IPS DF 6.9 (cell line): ENCODE measurements at regions not wholly inside any gene's neighbourhood (a gene's known extent, or its start where the extent isn't known, plus 50 kb on each side); places are given as distances from the start of the nearest gene placed in this dataset.
"Not testable (repeated sequence)": the region's sequence is repeated elsewhere in the genome, so short reads cannot be mapped to it uniquely, and the experiment has no call there.

Experiments
- DNase-seq: peaks from one replicate; pipeline ENCODE4 v3.0.0-alpha.2; 2013; ENCODE audit warnings: low read depth, low spot score
- H3K27ac ChIP-seq: one replicate; pipeline ENCODE4 v1.5.1; 2013; ENCODE audit warnings: low read length, control low read depth
- H3K27me3 ChIP-seq: 2 replicates; pipeline ENCODE4 v1.6.1; 2013; ENCODE audit warnings: mild to moderate bottlenecking, low read length; ENCODE audit not compliant: control insufficient read depth, insufficient read depth
- H3K36me3 ChIP-seq: 2 replicates; pipeline ENCODE4 v1.6.1; 2013; ENCODE audit warnings: low read length; ENCODE audit not compliant: control insufficient read depth, insufficient read depth
- H3K4me1 ChIP-seq: 2 replicates; pipeline ENCODE4 v1.6.1; 2013; ENCODE audit warnings: low read length; ENCODE audit not compliant: control insufficient read depth, insufficient read depth
- H3K4me3 ChIP-seq: 2 replicates; pipeline ENCODE4 v1.5.1; 2013; ENCODE audit warnings: mild to moderate bottlenecking, low read length
- H3K9me3 ChIP-seq: 2 replicates; pipeline ENCODE4 v1.6.1; 2013; ENCODE audit warnings: low read length, inconsistent platforms; ENCODE audit not compliant: control insufficient read depth, insufficient read depth
- WGBS: extraction: QIAGEN DNeasy Blood & Tissue Kit; methylation state at CpG from one replicate; pipeline ENCODE4 v1.1.7; 2013; ENCODE audit warnings: mixed read lengths, missing lambda C conversion rate; ENCODE audit not compliant: insufficient read length, insufficient coverage; 5-methylcytosine and 5-hydroxymethylcytosine counted together

DNA sequence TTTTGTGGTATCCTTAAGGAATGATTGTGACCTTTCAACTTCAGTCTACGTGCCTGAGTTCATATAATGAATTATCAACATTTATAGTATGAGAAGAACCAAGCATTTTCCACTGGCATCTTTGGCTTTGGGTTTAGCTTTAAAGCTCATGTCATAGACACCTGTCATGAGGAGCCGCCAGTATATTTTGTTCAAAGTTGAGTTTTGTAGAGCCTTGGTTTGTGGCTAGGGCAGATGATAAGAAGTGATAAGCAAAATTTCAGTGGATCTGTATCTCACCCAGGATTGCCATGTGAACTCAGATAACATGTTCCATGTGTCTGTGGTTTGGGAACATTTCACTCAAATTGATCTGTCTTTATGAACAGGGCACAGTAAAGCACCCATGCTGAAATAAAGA is 873.2 kb downstream of the STPG2 start:
- Histone ChIP-seq H3K4me1 (no peaks in the 10 kb centered on the region), H3K36me3 (no peaks in the 10 kb centered on the region), H3K27me3 (no peaks in the 10 kb centered on the region), H3K27ac (no peak overlapping the region), H3K4me3 (no peak overlapping the region), H3K9me3 (no peaks in the 10 kb centered on the region)
- no peak for DNase-seq
- no CpG with 5 or more reads among the region's 2 CpGs for WGBS

DNA sequence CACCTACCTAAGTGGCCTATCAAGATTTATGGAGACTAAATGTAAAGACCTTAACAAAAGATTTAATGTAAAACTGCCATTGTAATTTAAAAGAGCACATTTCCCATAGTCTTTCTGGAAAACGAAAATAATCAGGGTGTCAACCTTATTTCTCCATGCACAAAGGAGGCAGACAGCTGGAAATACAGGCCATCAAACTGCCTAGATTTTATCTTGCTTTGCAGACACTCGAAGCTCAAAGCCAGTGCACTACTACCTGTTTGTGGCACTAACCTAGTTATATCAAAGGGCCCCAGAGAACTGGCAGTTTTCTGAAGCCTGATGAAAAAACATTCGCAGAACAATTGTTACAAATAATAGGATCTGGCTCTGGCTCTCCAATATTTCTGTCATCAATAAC is 863.9 kb downstream of the STPG2 start:
- DNase-seq = no peak
- Histone ChIP-seq H3K4me1 (no peaks in the 10 kb centered on the region), H3K27ac (no peak overlapping the region), H3K36me3 (no peaks in the 10 kb centered on the region), H3K27me3 (no peaks in the 10 kb centered on the region), H3K4me3 (no peak overlapping the region), H3K9me3 (no peaks in the 10 kb centered on the region)
- no CpG with 5 or more reads among the region's 3 CpGs for WGBS

DNA sequence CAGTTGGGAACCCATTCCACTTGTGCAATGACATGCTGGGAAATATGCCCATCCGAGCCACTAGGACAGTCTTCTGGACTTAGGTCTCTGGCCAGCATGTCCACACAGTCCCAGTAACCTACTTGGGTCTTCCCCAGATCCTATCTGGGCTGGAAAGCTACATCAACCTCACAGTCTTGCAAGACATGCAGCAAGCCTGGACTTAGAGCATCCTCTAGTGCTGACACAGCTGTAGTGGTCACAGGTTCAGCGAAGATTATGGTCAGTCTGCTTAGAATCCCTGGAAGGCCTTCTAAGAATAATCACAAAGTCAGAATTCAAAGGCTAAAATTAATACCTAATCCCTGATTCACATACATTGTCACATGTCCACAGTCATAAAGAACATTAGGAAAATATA is 842.7 kb downstream of the STPG2 start:
- no peak for DNase-seq
- H3K4me3 ChIP-seq = no peak overlapping the region
- no CpG with 5 or more reads among the region's 2 CpGs for WGBS

DNA sequence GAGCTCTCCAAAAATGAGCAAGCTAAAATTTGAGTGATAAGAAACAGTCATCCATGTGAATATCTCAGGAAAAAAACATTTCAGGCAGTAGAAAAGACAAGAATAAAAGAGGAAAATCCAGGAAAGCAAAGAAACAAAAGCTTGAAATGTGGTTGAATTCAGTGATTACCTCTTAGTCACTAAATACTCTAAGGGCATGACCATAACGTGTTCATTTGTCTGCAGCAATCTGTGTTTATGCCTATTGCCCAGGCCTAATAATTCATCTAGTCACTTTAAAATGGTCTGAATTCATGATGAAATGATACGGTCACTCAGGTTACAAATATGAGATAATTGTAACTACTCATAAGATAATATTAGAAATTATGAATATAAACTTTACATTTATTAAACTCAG is 837.9 kb downstream of the STPG2 start:
- no CpG with 5 or more reads among the region's 2 CpGs for WGBS
- Histone ChIP-seq H3K36me3 (no peaks in the 10 kb centered on the region), H3K4me1 (no peaks in the 10 kb centered on the region), H3K4me3 (no peak overlapping the region), H3K27me3 (no peaks in the 10 kb centered on the region), H3K27ac (no peak overlapping the region), H3K9me3 (no peaks in the 10 kb centered on the region)
- DNase-seq = no peak

More for the DNA sequence above, 842.7 kb downstream of the STPG2 start:
- Histone ChIP-seq H3K36me3 (no peaks in the 10 kb centered on the region), H3K27ac (no peak overlapping the region), H3K4me1 (no peaks in the 10 kb centered on the region), H3K9me3 (no peaks in the 10 kb centered on the region), H3K27me3 (no peaks in the 10 kb centered on the region)

DNA sequence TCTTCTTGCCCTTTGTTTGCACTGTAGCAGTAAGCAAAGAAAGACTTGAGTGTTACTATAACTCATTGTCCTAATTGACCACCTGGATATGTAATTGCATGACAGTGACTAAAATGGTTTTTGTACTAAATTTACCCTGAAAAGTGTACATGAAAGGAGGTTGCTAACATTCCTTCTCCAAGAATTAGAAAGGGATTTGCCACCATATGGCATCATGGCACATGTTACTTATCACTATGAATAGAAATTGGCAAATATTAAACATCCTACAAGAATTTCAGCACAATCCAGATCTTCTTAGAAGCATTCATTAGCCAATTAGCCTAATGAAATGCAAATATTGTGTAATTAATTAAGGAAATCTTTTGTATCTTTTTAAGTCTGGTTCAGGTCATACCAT is 834.2 kb downstream of the STPG2 start:
- no peak overlapping the region for H3K4me3 ChIP-seq
- H3K27me3 ChIP-seq = no peaks in the 10 kb centered on the region
- H3K36me3 ChIP-seq = no peaks in the 10 kb centered on the region
- H3K27ac ChIP-seq = no peak overlapping the region
- DNase-seq = no peak
- no peaks in the 10 kb centered on the region for H3K4me1 ChIP-seq
- no peaks in the 10 kb centered on the region for H3K9me3 ChIP-seq

DNA sequence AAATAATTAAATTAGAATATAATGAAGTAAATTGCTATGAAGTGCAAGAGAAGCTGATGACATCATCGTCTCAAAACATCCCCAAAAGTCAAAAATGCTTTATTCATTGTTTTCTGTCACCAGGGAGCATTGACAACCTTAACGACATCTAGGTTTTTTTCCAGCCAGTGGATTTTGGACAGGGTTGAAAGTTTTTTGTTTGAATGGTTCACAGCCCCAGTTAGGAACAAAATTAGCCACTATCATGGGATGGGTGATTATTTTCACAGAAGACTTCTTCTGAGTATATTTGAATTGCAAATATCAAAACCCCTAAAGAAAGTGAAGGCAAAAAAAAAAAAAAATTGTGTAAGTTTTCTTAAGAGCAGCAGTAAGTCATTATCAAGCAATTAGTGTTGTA is 826.1 kb downstream of the STPG2 start:
- Histone ChIP-seq H3K9me3 (no peaks in the 10 kb centered on the region), H3K27me3 (no peaks in the 10 kb centered on the region), H3K27ac (no peak overlapping the region), H3K4me3 (no peak overlapping the region), H3K4me1 (no peaks in the 10 kb centered on the region), H3K36me3 (no peaks in the 10 kb centered on the region)
- WGBS = no CpG with 5 or more reads among the region's 2 CpGs
- no peak for DNase-seq

DNA sequence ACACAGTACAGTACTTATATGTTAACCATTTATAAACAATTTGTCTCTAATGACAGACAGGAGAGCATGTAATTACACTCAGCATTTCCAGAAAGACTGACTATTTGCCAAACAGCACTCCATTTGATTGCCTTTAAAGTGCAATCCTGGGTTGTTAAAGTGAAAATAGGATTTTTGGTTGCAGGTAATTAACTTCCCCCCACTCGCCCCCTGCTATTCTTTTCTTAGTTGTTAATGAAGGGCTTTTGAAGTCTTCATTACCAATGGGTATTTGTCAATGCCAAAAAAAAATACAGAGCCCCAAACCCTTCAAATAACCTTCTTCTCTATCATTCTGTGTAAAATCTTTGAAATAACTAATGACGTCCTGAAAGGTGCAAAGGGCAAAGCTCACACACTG is 825.6 kb downstream of the STPG2 start:
- Histone ChIP-seq H3K4me3 (no peak overlapping the region), H3K9me3 (no peaks in the 10 kb centered on the region), H3K36me3 (no peaks in the 10 kb centered on the region), H3K27me3 (no peaks in the 10 kb centered on the region), H3K27ac (no peak overlapping the region), H3K4me1 (no peaks in the 10 kb centered on the region)
- WGBS = no CpG with 5 or more reads among the region's 2 CpGs
- no peak for DNase-seq

DNA sequence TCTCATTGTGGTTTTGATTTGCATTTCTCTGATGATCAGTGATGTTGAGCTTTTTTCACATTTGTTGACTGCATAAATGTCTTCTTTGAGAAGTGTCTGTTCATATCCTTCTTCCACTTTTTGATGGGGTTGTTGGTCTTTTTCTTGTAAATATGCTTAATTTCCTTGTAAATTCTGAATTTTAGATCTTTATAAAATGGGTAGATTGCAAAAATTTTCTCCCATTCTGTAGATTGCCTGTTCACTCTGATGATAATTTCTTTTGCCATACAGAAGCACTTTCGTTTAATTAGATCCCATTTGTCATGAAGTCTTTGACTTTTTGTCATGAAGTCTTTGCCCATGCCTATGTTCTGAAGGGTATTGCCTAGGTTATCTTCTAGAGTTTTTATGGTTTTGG is 817.5 kb downstream of the STPG2 start:
- H3K36me3 ChIP-seq, DNase-seq, H3K9me3 ChIP-seq, H3K27ac ChIP-seq, H3K4me1 ChIP-seq, H3K27me3 ChIP-seq, H3K4me3 ChIP-seq: not testable (repeated sequence)
- WGBS = no CpG with 5 or more reads among the region's 1 CpG

DNA sequence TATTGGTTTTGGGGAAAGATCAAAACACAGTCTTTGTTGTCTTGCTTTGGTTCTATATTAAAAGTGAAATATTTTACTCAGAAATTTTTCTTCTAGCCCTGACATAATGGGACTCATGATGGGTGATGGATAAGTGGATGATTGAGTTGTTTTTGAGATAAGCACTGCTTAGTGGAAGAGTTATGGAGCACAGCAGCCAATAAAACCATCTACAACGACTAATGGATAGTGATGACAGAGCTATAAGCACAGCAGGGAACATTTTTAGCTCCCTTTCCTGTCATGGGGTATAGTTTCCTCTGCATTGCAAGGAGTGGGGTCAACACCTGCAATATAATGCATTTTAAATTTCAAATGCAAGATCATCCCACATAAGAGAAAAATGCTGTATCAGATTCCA is 812.4 kb downstream of the STPG2 start:
- Histone ChIP-seq H3K9me3 (no peaks in the 10 kb centered on the region), H3K4me1 (peaks cover 1% of the 10 kb centered on the region; the same call in 1 of the 2 replicates), H3K27ac (no peak overlapping the region), H3K27me3 (no peaks in the 10 kb centered on the region), H3K36me3 (no peaks in the 10 kb centered on the region), H3K4me3 (no peak overlapping the region)
- no CpG with 5 or more reads among the region's 1 CpG for WGBS
- no peak for DNase-seq

DNA sequence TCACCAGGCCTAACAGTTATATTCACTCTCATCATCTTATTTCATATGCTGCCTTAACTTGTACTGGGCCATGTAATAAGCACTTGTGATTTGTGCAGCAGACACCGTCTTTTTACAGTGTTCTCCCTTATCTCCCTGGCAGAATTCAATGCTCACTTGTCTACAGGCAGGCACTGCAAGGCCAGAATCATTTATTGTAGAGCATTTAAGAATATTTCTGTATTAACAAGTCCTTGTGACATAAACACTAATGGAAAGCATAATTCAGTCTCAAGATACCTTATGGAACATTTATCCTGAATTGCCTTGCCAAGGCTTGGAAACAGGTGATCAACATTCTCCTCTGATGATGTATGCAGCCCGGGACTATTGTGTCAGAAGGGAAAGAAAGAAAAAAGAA is 808.9 kb downstream of the STPG2 start:
- no peak for DNase-seq
- H3K4me1 ChIP-seq = no peaks in the 10 kb centered on the region
- H3K27ac ChIP-seq = no peak overlapping the region
- no peak overlapping the region for H3K4me3 ChIP-seq
- no peaks in the 10 kb centered on the region for H3K27me3 ChIP-seq
- no peaks in the 10 kb centered on the region for H3K36me3 ChIP-seq
- WGBS = no CpG with 5 or more reads among the region's 2 CpGs
- H3K9me3 ChIP-seq = no peaks in the 10 kb centered on the region

DNA sequence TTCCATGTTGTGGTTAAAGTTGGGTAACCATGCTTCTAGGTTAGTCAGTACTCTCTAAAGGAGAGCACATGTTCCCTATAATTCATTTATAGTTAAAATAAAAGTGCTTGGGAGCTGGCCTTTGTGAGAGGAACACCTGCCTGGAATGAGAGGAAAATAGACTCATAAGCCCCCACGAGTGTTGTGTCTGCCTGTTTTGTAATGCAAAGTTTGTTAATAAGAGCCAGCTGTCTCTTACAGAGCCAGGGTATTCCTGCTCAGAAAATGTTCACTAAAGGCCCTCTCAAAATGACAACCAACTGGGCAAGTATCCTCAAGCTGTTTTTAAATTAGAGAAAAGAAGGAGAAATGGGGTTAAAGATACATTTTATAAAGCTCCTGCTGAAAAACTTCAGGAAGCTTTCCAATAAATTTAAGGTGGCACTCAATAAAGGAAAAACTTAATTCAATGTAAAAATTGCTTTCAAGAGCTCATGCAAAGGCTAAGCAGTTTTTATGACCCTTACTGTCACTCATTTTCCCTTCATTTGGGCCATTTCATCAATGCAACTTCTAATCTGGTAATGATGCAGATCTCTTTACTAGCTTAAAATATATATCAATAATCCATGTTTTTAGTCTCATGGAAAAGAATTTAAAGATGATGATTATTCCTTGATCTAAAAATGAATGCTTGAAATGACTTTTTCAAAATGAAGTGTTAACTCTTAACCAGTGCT is 793.6 kb downstream of the STPG2 start:
- no peak for DNase-seq
- Histone ChIP-seq H3K27ac (no peak overlapping the region), H3K4me3 (no peak overlapping the region), H3K36me3 (no peaks in the 10 kb centered on the region), H3K4me1 (0 out of 2 replicates have a peak, but pooled peaks cover 2% of the 10 kb centered on the region), H3K27me3 (no peaks in the 10 kb centered on the region), H3K9me3 (no peaks in the 10 kb centered on the region)
- WGBS = no CpG with 5 or more reads among the region's 1 CpG
